Natural killer cell treated with Interleukin-12 subunit alpha and Interleukin-12 subunit beta and Interleukin-15 and Interleukin-18, amount 100 ng/mL, for 72 hours (primary cell): ENCODE measurements at regions not wholly inside any gene's neighbourhood (a gene's known extent, or its start where the extent isn't known, plus 50 kb on each side); places are given as distances from the start of the nearest gene placed in this dataset.
A peak's percentile ranks its signal among the peaks of the same experiment; 100 is the strongest.
"Not testable (repeated sequence)": the region's sequence is repeated elsewhere in the genome, so short reads cannot be mapped to it uniquely, and the experiment has no call there.

Source experiments
- ATAC-seq, 2 donors: fragments of 150-1000 bp; cut with Tn5 transposase in 1 of 2; sonication (Bioruptor Pico), chemical (Tn5 transposase) in 1 of 2; 2 replicates each; pipeline ENCODE4 v1.10.0; 2021
- DNase-seq: peaks from one replicate; pipeline ENCODE4 v3.0.0; 2022; ENCODE audit warnings: low spot score
- H3K27ac Mint-ChIP-seq, 2 donors: 1 replicate in 1 of 2; 2 replicates in 1 of 2; pipeline ENCODE4 v1.8.0; 2022; ENCODE audit warnings: mixed read lengths in 2 of 2, mild to moderate bottlenecking in 1 of 2, moderate library complexity in 1 of 2
- H3K27me3 Mint-ChIP-seq, 2 donors: 1 replicate in 1 of 2; 2 replicates in 1 of 2; pipeline ENCODE4 v1.8.0; 2022; ENCODE audit warnings: mixed read lengths in 2 of 2
- H3K36me3 Mint-ChIP-seq: one replicate; pipeline ENCODE4 v1.8.0; 2022; ENCODE audit warnings: mixed read lengths
- H3K4me1 Mint-ChIP-seq, 2 donors: 1 replicate in 1 of 2; 2 replicates in 1 of 2; pipeline ENCODE4 v1.8.0; 2022; ENCODE audit warnings: low read depth in 2 of 2, mixed read lengths in 2 of 2, mild to moderate bottlenecking in 1 of 2
- H3K4me3 Mint-ChIP-seq: one replicate; pipeline ENCODE4 v1.8.0; 2022; ENCODE audit warnings: mixed read lengths
- H3K9me3 Mint-ChIP-seq: 2 replicates; pipeline ENCODE4 v1.8.0; 2022; ENCODE audit warnings: mixed read lengths

DNA sequence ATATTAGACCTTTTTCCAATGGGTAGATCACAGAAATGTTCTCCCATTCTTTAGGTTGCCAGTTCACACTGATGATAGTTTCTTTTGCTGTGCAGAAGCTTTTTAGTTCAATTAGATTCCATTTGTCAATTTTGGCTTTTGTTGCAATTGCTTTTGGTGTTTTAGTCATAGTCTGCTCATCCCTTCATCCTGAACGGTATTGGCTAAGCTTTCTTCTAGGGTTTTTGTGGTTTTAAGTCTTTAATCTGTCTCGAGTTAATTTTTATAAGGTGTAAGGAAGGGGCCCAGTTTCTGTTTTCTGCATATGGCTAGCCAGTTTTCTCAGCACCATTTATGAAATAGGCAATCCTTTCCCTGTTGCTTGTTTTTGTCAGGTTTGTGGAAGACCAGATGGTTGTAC is 564.3 kb upstream of the ZNF337 start:
- H3K4me1 Mint-ChIP-seq, H3K27ac Mint-ChIP-seq, H3K27me3 Mint-ChIP-seq, H3K9me3 Mint-ChIP-seq, H3K36me3 Mint-ChIP-seq, DNase-seq, ATAC-seq, H3K4me3 Mint-ChIP-seq: not testable (repeated sequence)

DNA sequence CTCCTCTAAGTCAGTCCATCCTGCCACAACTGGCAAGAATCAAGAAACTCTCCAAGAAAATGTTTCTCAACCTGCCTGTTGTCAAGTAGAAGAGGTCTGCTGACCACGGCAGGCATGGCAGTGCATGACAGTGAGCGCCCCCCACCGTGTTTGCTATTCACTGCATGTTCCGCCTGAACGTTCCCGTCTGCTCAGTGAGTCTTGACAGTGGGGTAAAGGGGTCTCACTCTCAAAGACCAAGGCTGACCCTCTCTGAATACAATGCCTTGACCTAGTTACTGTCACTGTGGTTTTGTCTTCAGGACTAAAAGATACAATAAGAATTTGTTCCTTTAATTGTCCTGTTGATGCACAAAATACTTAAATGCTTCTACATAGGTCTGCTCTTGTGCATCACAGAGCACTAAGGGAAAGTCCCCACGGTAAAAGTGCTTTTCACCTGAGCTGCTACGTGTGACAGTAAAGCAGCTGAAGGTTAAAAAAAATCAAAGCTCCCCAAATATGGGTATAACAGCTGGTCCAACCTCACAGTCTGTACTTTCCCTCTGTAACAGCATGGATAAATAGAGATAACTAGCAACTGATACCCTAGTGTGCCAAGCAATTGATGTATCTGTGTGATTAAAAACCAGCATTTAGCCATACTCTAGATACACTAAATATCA is 555.8 kb upstream of the ZNF337 start:
- not testable (repeated sequence) for H3K4me3 Mint-ChIP-seq, H3K27ac Mint-ChIP-seq, H3K36me3 Mint-ChIP-seq, DNase-seq, H3K27me3 Mint-ChIP-seq, ATAC-seq, H3K4me1 Mint-ChIP-seq, H3K9me3 Mint-ChIP-seq

DNA sequence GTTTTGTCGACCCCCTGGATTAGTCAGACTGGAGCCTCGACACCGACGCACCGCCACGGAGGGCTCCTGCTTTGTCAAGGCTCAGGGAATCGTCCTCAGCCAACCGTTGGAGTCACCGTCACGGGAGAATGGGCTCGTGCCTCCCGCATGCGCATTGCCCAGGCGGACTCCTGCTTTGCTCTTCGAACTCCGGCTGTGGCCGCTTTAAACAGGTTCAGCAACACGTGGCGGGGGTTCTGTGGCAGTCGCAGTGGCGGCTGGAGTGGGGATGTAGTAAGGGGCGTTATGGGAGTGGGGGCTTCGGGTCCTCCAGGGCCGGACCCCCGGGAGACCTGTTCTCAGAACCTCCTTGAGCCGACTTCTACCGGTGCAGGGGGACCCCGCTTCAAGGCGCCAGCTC is 554.7 kb upstream of the ZNF337 start:
- H3K4me1 Mint-ChIP-seq, H3K4me3 Mint-ChIP-seq, H3K36me3 Mint-ChIP-seq, DNase-seq, H3K27ac Mint-ChIP-seq, ATAC-seq, H3K27me3 Mint-ChIP-seq, H3K9me3 Mint-ChIP-seq: not testable (repeated sequence)

DNA sequence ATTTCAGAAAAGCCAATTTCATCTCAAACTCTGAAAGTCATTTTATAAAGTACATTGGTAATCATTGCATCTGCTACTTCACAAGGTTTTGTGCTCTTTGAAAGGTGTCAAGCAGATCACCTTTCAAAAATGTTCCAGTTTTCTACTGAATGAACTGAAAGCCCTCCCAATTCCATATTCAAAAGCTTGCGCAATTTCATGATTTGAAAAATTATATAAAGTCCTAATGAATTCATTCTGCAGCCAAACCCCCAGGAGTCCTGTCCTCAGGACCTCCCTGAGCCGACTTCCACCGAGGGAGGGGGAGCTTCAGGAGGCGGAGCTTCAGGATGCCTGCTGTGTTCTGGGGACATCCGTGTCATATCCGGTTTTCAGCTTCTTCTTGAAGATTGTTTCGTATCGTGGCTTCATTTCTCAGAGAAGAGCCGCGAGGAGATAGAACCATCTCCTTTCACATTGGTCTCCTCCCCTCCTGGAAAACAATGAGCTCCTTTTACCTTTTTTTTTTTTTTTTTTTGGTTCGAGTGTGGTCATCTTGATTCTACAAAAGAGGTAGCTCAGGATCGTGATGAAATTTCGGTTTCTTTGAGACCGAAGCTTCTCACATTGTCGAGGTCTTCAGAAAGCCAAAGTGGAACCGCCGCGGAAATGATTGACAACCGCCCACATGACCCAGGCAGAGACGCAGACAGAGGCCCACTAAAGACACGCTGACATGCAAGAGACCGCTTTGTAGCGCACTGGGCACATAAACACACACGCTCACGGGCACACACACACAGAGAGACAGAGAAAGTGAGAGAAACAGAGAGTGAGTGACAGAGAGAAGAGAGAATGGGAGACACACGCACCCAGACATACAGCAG is 553.8 kb upstream of the ZNF337 start:
- not testable (repeated sequence) for H3K4me3 Mint-ChIP-seq

DNA sequence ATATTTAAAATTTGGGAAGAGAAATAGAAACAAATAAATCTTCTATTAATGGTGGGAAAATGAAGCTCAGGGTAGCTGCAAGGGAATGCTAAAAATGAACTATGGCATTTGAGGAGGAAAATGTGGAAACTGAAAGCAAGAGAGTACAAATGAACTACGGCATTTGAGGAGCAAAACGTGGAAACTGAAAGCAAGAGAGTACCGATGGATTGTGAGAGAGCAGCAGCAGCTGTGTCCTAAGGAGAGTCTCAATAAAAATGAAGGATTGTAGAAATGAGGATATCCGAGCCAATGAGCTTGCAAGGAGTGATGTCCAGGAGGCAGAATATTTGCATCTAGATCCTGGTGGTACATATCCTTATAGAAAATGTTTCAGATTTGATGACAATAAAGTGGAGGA is 547.1 kb upstream of the ZNF337 start:
- ATAC-seq = no peak
- H3K36me3 Mint-ChIP-seq = peaks cover 5% of the 10 kb centered on the region
- H3K9me3 Mint-ChIP-seq = peaks cover 4% of the 10 kb centered on the region
- H3K4me1 Mint-ChIP-seq = no peaks in the 10 kb centered on the region
- H3K27ac Mint-ChIP-seq = no peak overlapping the region
- no peak for DNase-seq
- no peak overlapping the region for H3K4me3 Mint-ChIP-seq
- H3K27me3 Mint-ChIP-seq = no peaks in the 10 kb centered on the region

More for the DNA sequence above, 553.8 kb upstream of the ZNF337 start:
- not testable (repeated sequence) for H3K27me3 Mint-ChIP-seq, H3K36me3 Mint-ChIP-seq, H3K9me3 Mint-ChIP-seq, H3K27ac Mint-ChIP-seq, DNase-seq, H3K4me1 Mint-ChIP-seq, ATAC-seq

DNA sequence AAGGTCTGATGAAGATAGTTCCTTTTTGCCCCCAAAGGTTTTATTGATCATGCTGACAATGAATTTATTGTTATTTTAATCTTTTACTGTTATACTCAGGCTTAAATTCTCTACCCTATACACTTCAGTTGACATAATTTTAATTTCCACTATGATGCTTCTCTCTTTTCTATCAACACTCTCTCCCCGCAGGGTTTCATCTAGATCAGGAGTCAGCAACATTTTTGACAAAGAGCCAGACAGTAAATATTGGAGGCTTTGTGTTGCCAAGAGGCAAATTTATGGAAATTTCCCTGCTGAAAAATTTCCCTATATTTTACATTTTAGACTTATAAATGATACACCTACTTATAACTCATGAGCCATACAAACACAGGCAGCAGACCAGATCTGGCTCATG is 524.0 kb upstream of the ZNF337 start:
- not testable (repeated sequence) for H3K9me3 Mint-ChIP-seq, H3K36me3 Mint-ChIP-seq, H3K27ac Mint-ChIP-seq, H3K4me3 Mint-ChIP-seq, H3K27me3 Mint-ChIP-seq, ATAC-seq, H3K4me1 Mint-ChIP-seq, DNase-seq

DNA sequence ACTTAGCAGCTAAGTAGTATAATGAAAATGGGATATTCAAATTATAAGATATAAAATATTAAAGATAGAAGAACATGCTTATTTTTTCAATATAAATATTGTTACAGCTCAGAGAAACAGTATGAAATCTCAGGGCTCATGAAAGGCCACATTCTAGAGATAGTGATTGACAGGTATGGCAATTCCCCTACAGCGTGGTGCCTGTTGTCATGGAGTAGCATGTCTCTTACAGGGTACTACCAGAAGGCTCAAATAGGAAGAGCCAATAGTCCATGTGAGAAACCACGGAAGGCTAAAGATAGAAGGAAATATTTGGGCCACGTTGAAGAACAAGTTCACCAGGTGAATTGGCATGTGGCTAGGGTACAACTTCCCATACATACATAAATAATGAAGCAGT is 522.9 kb upstream of the ZNF337 start:
- not testable (repeated sequence) for H3K36me3 Mint-ChIP-seq, ATAC-seq, H3K27me3 Mint-ChIP-seq, H3K4me3 Mint-ChIP-seq, H3K4me1 Mint-ChIP-seq, H3K9me3 Mint-ChIP-seq, DNase-seq, H3K27ac Mint-ChIP-seq

DNA sequence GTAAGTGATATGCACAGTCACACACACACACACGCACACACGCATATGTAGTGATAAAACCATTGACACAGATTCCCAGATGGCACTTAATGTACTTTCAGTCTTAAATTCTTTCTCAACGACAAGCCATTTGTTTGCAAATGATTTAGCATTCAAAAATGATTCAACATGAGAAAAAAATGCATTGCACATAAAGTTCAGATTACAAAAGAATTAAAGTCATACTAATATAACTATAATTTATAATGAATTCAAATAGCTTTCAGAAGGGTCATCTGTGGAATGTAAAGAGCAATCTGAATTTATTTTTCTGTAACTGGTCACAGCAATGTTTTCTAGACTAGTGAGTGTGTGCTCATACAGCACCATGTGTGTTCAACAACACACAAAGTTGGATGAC is 521.6 kb upstream of the ZNF337 start:
- H3K27ac Mint-ChIP-seq = no peak overlapping the region

DNA sequence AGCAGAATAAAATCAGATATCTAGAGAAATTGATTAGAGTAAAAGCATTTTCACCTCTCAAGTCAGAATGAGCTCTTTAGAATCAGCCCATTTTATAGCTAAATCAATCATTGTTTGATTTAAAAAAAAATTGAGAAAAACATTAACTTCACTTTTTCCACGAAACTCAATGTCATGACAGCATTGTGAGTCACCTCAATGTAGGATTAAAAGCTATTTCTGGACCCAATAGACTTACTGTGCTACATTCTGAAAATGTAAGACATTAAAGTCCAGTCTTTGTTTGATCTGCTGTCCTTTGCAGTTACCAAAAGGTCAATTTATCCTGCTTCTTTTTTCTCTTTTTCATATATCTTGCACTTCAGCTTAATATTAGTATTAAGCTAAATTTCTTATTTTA is 519.4 kb upstream of the ZNF337 start:
- Mint-ChIP-seq H3K9me3 (no peaks in the 10 kb centered on the region), H3K4me3 (no peak overlapping the region), H3K27me3 (peaks cover 10 to 19% of the 10 kb centered on the region in 2 donors), H3K36me3 (no peaks in the 10 kb centered on the region), H3K4me1 (no peaks in the 10 kb centered on the region), H3K27ac (no peak overlapping the region)
- DNase-seq = no peak
- ATAC-seq = no peak

More for the DNA sequence above, 521.6 kb upstream of the ZNF337 start:
- Mint-ChIP-seq H3K9me3 (no peaks in the 10 kb centered on the region), H3K4me1 (no peaks in the 10 kb centered on the region), H3K36me3 (no peaks in the 10 kb centered on the region), H3K27me3 (peaks cover 3 to 12% of the 10 kb centered on the region in 2 donors), H3K4me3 (no peak overlapping the region)
- DNase-seq = no peak
- no peak for ATAC-seq

DNA sequence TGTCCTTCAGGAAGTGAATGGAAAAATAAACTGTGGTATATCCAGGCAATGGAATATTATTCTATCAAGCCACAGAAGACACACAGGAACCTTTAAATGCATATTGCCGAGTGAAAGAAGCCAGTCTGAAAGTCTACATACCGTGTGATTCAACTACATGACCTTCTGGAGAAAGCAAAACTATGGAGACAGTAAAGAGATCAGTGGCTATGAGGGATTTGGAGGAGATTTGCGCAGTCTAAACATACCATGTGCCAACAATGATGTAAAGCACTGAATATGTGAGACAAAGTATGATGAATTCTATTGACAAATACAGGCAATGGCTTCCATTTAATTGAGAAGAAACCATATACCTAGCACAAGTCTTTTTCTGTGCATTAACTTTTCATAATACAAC is 518.3 kb upstream of the ZNF337 start:
- ATAC-seq = no peak
- no peak for DNase-seq
- H3K27me3 Mint-ChIP-seq = peaks cover 14 to 23% of the 10 kb centered on the region in 2 donors

DNA sequence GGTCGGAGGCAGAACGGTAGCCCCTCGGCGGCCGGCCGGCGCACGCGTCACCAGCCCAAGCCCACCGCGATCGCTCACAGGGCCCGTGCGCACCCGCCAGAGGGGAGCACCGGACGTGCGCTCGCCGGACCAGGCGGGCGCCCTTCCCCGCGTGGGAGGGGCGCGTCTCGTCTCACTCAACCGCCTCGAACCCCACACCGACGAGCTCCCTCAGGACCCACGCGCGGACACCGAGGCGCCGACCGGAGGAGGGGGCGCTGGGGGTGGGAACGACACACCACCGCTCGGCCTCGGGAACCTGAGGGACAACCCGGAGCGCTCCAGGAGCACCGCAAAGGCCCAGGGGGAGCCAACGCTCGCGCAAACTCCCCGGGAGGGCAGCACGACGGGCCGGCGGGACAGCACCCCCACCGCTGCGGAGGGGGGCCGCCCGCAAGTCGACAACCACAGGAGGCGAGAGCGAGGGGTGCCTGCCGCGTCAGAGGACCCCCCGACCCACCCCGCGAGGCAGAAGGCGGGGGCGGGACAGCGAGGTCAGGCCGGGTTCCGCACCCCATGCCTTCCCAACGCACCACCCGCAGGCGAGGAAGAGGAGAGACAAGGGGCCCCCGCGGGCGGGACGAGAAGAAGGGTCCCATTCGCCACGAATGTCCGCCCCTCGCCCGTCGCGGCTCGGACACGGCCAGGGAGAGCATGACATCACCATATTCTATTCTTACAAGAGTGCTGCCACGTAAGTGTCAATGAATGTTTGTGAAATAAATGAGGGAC is 512.7 kb upstream of the ZNF337 start:
- H3K36me3 Mint-ChIP-seq = peaks cover 6% of the 10 kb centered on the region
- DNase-seq (no peak), ATAC-seq (no peak)
- peaks cover 0 to 3% of the 10 kb centered on the region in 2 donors for H3K4me1 Mint-ChIP-seq
- H3K27ac Mint-ChIP-seq = no peak overlapping the region
- H3K4me3 Mint-ChIP-seq = no peak overlapping the region
- no peaks in the 10 kb centered on the region for H3K9me3 Mint-ChIP-seq
- peaks cover 26 to 36% of the 10 kb centered on the region in 2 donors for H3K27me3 Mint-ChIP-seq

More for the DNA sequence above, 518.3 kb upstream of the ZNF337 start:
- H3K36me3 Mint-ChIP-seq = no peaks in the 10 kb centered on the region
- no peak overlapping the region for H3K27ac Mint-ChIP-seq
- H3K4me1 Mint-ChIP-seq = no peaks in the 10 kb centered on the region
- no peak overlapping the region for H3K4me3 Mint-ChIP-seq
- no peaks in the 10 kb centered on the region for H3K9me3 Mint-ChIP-seq

DNA sequence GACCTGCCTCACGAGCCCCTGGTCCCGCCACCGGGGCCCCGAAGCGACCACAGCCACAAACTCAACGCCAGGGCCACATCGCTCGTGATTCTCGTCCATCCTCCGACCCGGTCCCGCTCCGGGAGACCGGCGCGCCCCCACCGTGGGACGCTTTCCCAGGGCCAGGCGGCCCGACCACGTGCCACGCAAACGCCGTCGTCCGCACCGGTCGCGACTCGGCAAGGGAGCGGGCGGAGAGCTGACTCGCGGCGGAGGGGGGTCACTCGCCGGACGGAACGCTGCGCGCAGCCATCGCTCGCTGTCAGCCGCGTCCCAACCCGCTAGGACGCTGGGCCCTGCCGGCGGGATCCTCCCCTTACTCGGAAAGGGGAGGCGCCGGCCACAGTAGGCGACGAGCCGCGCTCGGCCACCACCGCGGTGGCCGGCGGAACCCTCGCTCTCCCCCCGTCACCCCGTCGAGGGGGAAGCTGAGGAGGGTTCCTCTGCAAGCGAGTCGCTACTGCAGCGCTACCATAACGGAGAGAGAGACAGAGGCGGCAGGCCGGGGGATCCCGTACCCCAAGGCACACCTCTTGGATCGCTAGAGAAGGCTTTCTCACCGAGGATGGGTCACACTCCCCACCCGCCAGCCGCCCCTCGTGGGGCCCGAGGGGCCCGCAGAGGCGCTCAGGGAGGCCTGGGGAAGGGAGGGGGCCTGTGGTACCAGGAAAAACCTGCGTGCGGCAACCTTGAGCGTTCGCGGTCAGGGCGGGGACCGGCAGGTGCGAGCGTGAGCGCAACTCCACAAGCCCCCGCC is 511.8 kb upstream of the ZNF337 start:
- peaks cover 6% of the 10 kb centered on the region for H3K36me3 Mint-ChIP-seq
- ATAC-seq = peak in 1 of 2 donors; percentile 43

DNA sequence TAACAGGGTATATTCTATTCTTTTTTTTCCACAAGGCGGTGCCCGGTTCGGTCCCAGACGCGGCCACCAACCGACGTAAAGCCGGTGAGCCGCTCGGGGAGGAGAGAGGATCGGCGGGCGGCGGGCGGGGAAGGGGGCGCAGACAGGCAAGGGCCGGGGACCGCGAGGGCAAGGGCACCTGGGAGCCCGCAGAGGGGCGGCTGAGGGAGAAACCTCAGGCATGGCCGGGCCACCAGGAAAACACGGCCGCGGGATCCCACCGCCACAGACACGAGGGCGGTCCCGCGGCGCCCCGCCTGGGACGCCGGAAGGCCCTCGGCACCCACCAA is 511.3 kb upstream of the ZNF337 start:
- H3K27me3 Mint-ChIP-seq = peaks cover 22 to 29% of the 10 kb centered on the region in 2 donors
- H3K9me3 Mint-ChIP-seq, DNase-seq, H3K27ac Mint-ChIP-seq, H3K36me3 Mint-ChIP-seq, ATAC-seq, H3K4me3 Mint-ChIP-seq, H3K4me1 Mint-ChIP-seq: not testable (repeated sequence)

More for the DNA sequence above, 511.8 kb upstream of the ZNF337 start:
- no peak overlapping the region for H3K4me3 Mint-ChIP-seq
- no peak overlapping the region for H3K27ac Mint-ChIP-seq
- peaks cover 25 to 34% of the 10 kb centered on the region in 2 donors for H3K27me3 Mint-ChIP-seq
- no peak for DNase-seq
- H3K9me3 Mint-ChIP-seq = no peaks in the 10 kb centered on the region
- peaks cover 0 to 3% of the 10 kb centered on the region in 2 donors for H3K4me1 Mint-ChIP-seq
